IMR-90 (cell line): ENCODE measurements at regions not wholly inside any gene's neighbourhood (a gene's known extent, or its start where the extent isn't known, plus 50 kb on each side); places are given as distances from the start of the nearest gene placed in this dataset.

Source experiments
- ATAC-seq: fragments of 200-7000 bp; cut with Tn5 transposase; 2 replicates; pipeline ENCODE4 v1.9.1; 2020; ENCODE audit warnings: low read depth, mild to moderate bottlenecking, moderate library complexity
- BruUV-seq: library from RNA; stranded (reverse); fragments of 400-500 nt; replicated peaks from 2 replicates; lab custom pipeline; 2021; lab: Mats Ljungman, UMichigan
- CTCF ChIA-PET: fragments of 300-600 bp; formaldehyde crosslinking; extraction: SDS; loops from one replicate; lab custom pipeline; 2021; ENCODE audit warnings: antibody characterized with exemption; lab: Yijun Ruan, JAX
- POLR2A ChIA-PET: fragments of 300-600 bp; sonication (Branson Sonifier 250); formaldehyde crosslinking; loops from one replicate; lab custom pipeline; 2022; ENCODE audit warnings: antibody characterized with exemption; ENCODE audit not compliant: unreplicated experiment; lab: Charles Lee
- DNase-seq: peaks from one replicate; pipeline ENCODE4 v3.0.0; 2013
- H2AFZ ChIP-seq: replicated peaks from 2 replicates; pipeline ENCODE3; 2013; ENCODE audit warnings: low read length, mild to moderate bottlenecking; ENCODE audit not compliant: poor library complexity
- H2AK5ac ChIP-seq: 2 replicates; pipeline ENCODE4 v1.6.1; 2013; ENCODE audit warnings: low read depth, low read length, inconsistent platforms
- H2AK9ac ChIP-seq: replicated peaks from 2 replicates; pipeline ENCODE3; 2013; ENCODE audit warnings: mild to moderate bottlenecking, low read depth, low read length, moderate library complexity; ENCODE audit not compliant: poor library complexity
- H2BK120ac ChIP-seq: 2 replicates; pipeline ENCODE4 v1.6.1; 2013; ENCODE audit warnings: low read depth, low read length, inconsistent platforms
- H2BK15ac ChIP-seq: 3 replicates; pipeline ENCODE4 v1.6.1; 2013; ENCODE audit warnings: low read depth, low read length, inconsistent platforms
- H2BK20ac ChIP-seq: 2 replicates; pipeline ENCODE4 v1.6.1; 2013; ENCODE audit warnings: low read depth, mild to moderate bottlenecking, inconsistent platforms, low read length, moderate library complexity
- H2BK5ac ChIP-seq: 2 replicates; pipeline ENCODE4 v1.6.1; 2013; ENCODE audit warnings: mild to moderate bottlenecking, low read depth, low read length, inconsistent platforms; ENCODE audit not compliant: poor library complexity, severe bottlenecking
- H3K14ac ChIP-seq: replicated peaks from 2 replicates; pipeline ENCODE4 v1.6.1; 2013; ENCODE audit warnings: low read depth, low read length, inconsistent platforms
- H3K18ac ChIP-seq: 2 replicates; pipeline ENCODE4 v1.6.1; 2013; ENCODE audit warnings: low read depth, low read length, control low read depth
- H3K23ac ChIP-seq: 2 replicates; pipeline ENCODE4 v1.6.1; 2013; ENCODE audit warnings: low read depth, low read length, inconsistent platforms
- H3K27ac ChIP-seq: 2 replicates; pipeline ENCODE4 v1.5.1; 2013; ENCODE audit warnings: mild to moderate bottlenecking, control low read depth, low read length; ENCODE audit not compliant: insufficient read depth
- H3K27me3 ChIP-seq: 2 replicates; pipeline ENCODE4 v1.6.1; 2013; ENCODE audit warnings: low read length; ENCODE audit not compliant: control insufficient read depth, insufficient read depth
- H3K36me3 ChIP-seq: 2 replicates; pipeline ENCODE4 v1.6.1; 2013; ENCODE audit warnings: low read length, mixed read lengths; ENCODE audit not compliant: control insufficient read depth, insufficient read depth
- H3K4ac ChIP-seq: 2 replicates; pipeline ENCODE4 v1.6.1; 2013; ENCODE audit warnings: low read depth, low read length, inconsistent platforms
- H3K4me1 ChIP-seq: 2 replicates; pipeline ENCODE4 v1.6.1; 2013; ENCODE audit warnings: low read length, mixed read lengths; ENCODE audit not compliant: control insufficient read depth, insufficient read depth
- H3K4me2 ChIP-seq: 2 replicates; pipeline ENCODE4 v1.6.1; 2013; ENCODE audit warnings: low read depth, mild to moderate bottlenecking, control low read depth, low read length, moderate library complexity
- H3K4me3 ChIP-seq: 2 replicates; pipeline ENCODE4 v1.5.1; 2013; ENCODE audit warnings: low read depth, mild to moderate bottlenecking, control low read depth, low read length, moderate library complexity; ENCODE audit not compliant: insufficient read depth
- H3K56ac ChIP-seq: 2 replicates; pipeline ENCODE4 v1.6.1; 2013; ENCODE audit warnings: low read length, inconsistent platforms; ENCODE audit not compliant: insufficient read depth; ENCODE audit errors: extremely low read depth
- H3K79me1 ChIP-seq, 2 experiments: 2 replicates each; pipeline ENCODE4 v1.6.1; 2013; ENCODE audit warnings: low read length in 2 of 2, inconsistent platforms in 1 of 2, low read depth in 1 of 2
- H3K9ac ChIP-seq: 2 replicates; pipeline ENCODE4 v1.6.1; 2013; ENCODE audit warnings: low read depth, low read length, control low read depth
- H3K9me1 ChIP-seq: 2 replicates; pipeline ENCODE4 v1.6.1; 2013; ENCODE audit warnings: low read length, inconsistent platforms; ENCODE audit not compliant: insufficient read depth
- H3K9me3 ChIP-seq: 2 replicates; pipeline ENCODE4 v1.6.1; 2013; ENCODE audit warnings: low read length; ENCODE audit not compliant: control insufficient read depth, insufficient read depth
- H4K20me1 ChIP-seq: 2 replicates; pipeline ENCODE4 v1.6.1; 2013; ENCODE audit warnings: low read length, inconsistent platforms; ENCODE audit not compliant: insufficient read depth
- H4K5ac ChIP-seq: 2 replicates; pipeline ENCODE4 v1.6.1; 2013; ENCODE audit warnings: mild to moderate bottlenecking, low read depth, low read length, control low read depth
- H4K8ac ChIP-seq, 2 experiments: 2 replicates each; pipeline ENCODE4 v1.6.1; 2013; ENCODE audit warnings: low read depth in 2 of 2, low read length in 2 of 2, control low read depth in 1 of 2, inconsistent platforms in 1 of 2
- H4K91ac ChIP-seq: 2 replicates; pipeline ENCODE4 v1.6.1; 2013; ENCODE audit warnings: low read depth, low read length, inconsistent platforms; ENCODE audit not compliant: insufficient read depth
- BHLHE40 ChIP-seq: fragments of 150-350 bp; IDR thresholded peaks from 2 replicates; pipeline ENCODE4 v1.6.1; 2016; ENCODE audit warnings: mild to moderate bottlenecking, low read depth, low read length
- CHD1 ChIP-seq: IDR thresholded peaks from 2 replicates; pipeline ENCODE4 v1.6.1; 2012; ENCODE audit warnings: low read depth, low read length, improper control_type of control experiment
- MAFK ChIP-seq: IDR thresholded peaks from 2 replicates; pipeline ENCODE4 v1.6.1; 2012; ENCODE audit warnings: low read depth, low read length, improper control_type of control experiment
- MAZ ChIP-seq: IDR thresholded peaks from 2 replicates; pipeline ENCODE4 v1.6.1; 2012; ENCODE audit warnings: low read depth, mild to moderate bottlenecking, low read length, improper control_type of control experiment, moderate library complexity, borderline replicate concordance
- MXI1 ChIP-seq: IDR thresholded peaks from 2 replicates; pipeline ENCODE4 v1.6.1; 2012; ENCODE audit warnings: low read depth, mild to moderate bottlenecking, low read length, moderate library complexity, borderline replicate concordance
- NFE2L2 ChIP-seq: fragments of 150-350 bp; IDR thresholded peaks from 2 replicates; pipeline ENCODE4 v1.6.1; 2016; ENCODE audit warnings: low read depth, mild to moderate bottlenecking, low read length
- POLR2A ChIP-seq: IDR thresholded peaks from 2 replicates; pipeline ENCODE4 v1.6.1; 2012; ENCODE audit warnings: mild to moderate bottlenecking, low read depth, low read length
- RAD21 ChIP-seq: IDR thresholded peaks from 2 replicates; pipeline ENCODE4 v1.6.1; 2012; ENCODE audit warnings: low read length, improper control_type of control experiment
- RCOR1 ChIP-seq: IDR thresholded peaks from 2 replicates; pipeline ENCODE4 v1.6.1; 2012; ENCODE audit warnings: mild to moderate bottlenecking, low read length, improper control_type of control experiment; ENCODE audit not compliant: insufficient replicate concordance
- RFX5 ChIP-seq: IDR thresholded peaks from 2 replicates; pipeline ENCODE4 v1.8.0; 2012; ENCODE audit warnings: low read depth, mild to moderate bottlenecking, low read length, moderate library complexity
- SMC3 ChIP-seq: fragments of 150-350 bp; IDR thresholded peaks from 2 replicates; pipeline ENCODE4 v1.6.1; 2016; ENCODE audit warnings: low read depth, mild to moderate bottlenecking, antibody characterized with exemption, low read length, moderate library complexity
- WGBS, 2 experiments: methylation state at CpG; one replicate each; pipeline versions ENCODE4 v1.1.5 to v1.1.7; 2013; ENCODE audit warnings: missing lambda C conversion rate in 2 of 2; ENCODE audit not compliant: insufficient read length in 1 of 2; ENCODE audit errors: extremely low coverage in 2 of 2; 5-methylcytosine and 5-hydroxymethylcytosine counted together
- dilution Hi-C: fragments of 300-500 bp; cut with HindIII; formaldehyde crosslinking; loops from one replicate; pipeline ENCODE4 v1.14.3; 2018; ENCODE audit warnings: low sequenced_read_pairs; ENCODE audit not compliant: unreplicated experiment
- in situ Hi-C: fragments of 300-500 bp; cut with MboI; formaldehyde crosslinking; loops from 3 replicates; pipeline ENCODE4 v1.14.3; 2019; ENCODE audit warnings: low sequenced_read_pairs, inconsistent platforms, mixed read lengths
- intact Hi-C: fragments of 100-400 bp; cut with micrococcal nuclease; formaldehyde crosslinking; loops from 2 replicates; pipeline ENCODE4 v1.10.0; 2022
- TF ChIP-seq, protein P1 (sequence below): conservative IDR thresholded peaks from 2 replicates; pipeline ENCODE4 v1.5.1; 2012; ENCODE audit warnings: mild to moderate bottlenecking, low read depth, low read length, improper control_type of control experiment
- TF ChIP-seq, protein P2 (sequence below): fragments of 150-350 bp; IDR thresholded peaks from 2 replicates; pipeline ENCODE4 v1.6.1; 2016; ENCODE audit warnings: low read depth, mild to moderate bottlenecking, low read length, moderate library complexity, borderline replicate concordance

DNA sequence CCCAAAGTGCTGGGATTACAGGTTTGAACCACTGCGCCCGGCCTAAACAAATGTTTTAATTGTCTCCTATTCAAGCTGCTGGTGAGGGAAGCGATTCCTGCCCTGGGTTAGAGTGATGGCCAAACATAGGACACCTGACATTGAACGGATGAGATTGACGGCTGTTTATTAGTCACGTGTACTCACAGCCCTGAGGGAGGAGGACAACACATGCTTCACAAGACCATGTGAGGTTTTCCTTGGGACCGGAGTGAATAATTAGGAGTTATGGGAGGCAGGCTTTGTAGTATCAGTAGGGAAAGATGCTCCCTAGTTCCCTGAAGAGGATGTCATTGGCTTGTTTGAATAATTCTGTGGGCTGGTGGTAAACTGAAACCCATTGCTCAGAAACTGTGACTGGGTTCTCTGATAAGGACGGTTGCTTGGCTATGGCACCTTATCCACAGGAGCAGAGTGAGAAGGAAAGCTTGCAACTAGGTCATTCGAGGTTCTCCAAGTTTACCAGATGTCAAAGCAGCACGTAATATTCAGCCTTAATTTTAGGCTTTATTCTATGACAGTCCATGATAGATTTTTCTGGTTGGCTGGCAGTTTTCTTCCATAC, 245.8 kb downstream of the PLA2G4A start:
- no TSS peak for BruUV-seq

More for the DNA sequence above, 245.8 kb downstream of the PLA2G4A start:
- H3K4me2 ChIP-seq, result no peak overlapping the region
- no peak overlapping the region for H4K91ac ChIP-seq
- H2BK20ac ChIP-seq, result no peak overlapping the region
- no peaks in the 10 kb centered on the region for H3K27me3 ChIP-seq
- no peak overlapping the region for H2BK5ac ChIP-seq
- H3K79me1 ChIP-seq, result no peaks in the 10 kb centered on the region
- H3K4ac ChIP-seq, result no peak overlapping the region
- no peak overlapping the region for H3K56ac ChIP-seq
- in situ Hi-C loops (no loop called here), intact Hi-C loops (no loop called here), dilution Hi-C loops (no loop called here)
- H3K14ac ChIP-seq, result no peak overlapping the region
- no peak overlapping the region for H2AK9ac ChIP-seq
- ChIA-PET POLR2A (no interaction called here), CTCF (no interaction called here)
- no peak overlapping the region for H4K8ac ChIP-seq
- no peak overlapping the region for H2AK5ac ChIP-seq
- TF ChIP-seq SMC3 (no peak), MAZ (no peak), RCOR1 (no peak), MXI1 (no peak), RAD21 (no peak), POLR2A (no peak), MAFK (no peak), NFE2L2 (no peak), CHD1 (no peak), RFX5 (no peak), BHLHE40 (no peak)
- TF ChIP-seq, protein P1, sequence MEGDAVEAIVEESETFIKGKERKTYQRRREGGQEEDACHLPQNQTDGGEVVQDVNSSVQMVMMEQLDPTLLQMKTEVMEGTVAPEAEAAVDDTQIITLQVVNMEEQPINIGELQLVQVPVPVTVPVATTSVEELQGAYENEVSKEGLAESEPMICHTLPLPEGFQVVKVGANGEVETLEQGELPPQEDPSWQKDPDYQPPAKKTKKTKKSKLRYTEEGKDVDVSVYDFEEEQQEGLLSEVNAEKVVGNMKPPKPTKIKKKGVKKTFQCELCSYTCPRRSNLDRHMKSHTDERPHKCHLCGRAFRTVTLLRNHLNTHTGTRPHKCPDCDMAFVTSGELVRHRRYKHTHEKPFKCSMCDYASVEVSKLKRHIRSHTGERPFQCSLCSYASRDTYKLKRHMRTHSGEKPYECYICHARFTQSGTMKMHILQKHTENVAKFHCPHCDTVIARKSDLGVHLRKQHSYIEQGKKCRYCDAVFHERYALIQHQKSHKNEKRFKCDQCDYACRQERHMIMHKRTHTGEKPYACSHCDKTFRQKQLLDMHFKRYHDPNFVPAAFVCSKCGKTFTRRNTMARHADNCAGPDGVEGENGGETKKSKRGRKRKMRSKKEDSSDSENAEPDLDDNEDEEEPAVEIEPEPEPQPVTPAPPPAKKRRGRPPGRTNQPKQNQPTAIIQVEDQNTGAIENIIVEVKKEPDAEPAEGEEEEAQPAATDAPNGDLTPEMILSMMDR, result no peak
- TF ChIP-seq, protein P2, sequence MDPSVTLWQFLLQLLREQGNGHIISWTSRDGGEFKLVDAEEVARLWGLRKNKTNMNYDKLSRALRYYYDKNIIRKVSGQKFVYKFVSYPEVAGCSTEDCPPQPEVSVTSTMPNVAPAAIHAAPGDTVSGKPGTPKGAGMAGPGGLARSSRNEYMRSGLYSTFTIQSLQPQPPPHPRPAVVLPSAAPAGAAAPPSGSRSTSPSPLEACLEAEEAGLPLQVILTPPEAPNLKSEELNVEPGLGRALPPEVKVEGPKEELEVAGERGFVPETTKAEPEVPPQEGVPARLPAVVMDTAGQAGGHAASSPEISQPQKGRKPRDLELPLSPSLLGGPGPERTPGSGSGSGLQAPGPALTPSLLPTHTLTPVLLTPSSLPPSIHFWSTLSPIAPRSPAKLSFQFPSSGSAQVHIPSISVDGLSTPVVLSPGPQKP, result no peak
- H3K4me1 ChIP-seq, result no peaks in the 10 kb centered on the region
- no peak overlapping the region for H3K18ac ChIP-seq
- ATAC-seq (no peak), DNase-seq (no peak)
- no peak overlapping the region for H3K27ac ChIP-seq
- H3K23ac ChIP-seq, result no peak overlapping the region
- no peak overlapping the region for H2AFZ ChIP-seq
- no peak overlapping the region for H3K9ac ChIP-seq
- no peaks in the 10 kb centered on the region for H4K20me1 ChIP-seq
- no peak overlapping the region for H3K4me3 ChIP-seq
- no peak overlapping the region for H4K5ac ChIP-seq
- no peaks in the 10 kb centered on the region for H3K9me1 ChIP-seq
- H2BK120ac ChIP-seq, result no peak overlapping the region
- WGBS, 2 experiments, result 81% methylated on average over 6 of the region's 10 CpGs; no CpG with 5 or more reads in 1 of the 2 experiments
- H2BK15ac ChIP-seq, result no peak overlapping the region
- H3K9me3 ChIP-seq, result no peaks in the 10 kb centered on the region; the same call in none of the 2 replicates
- no peaks in the 10 kb centered on the region for H3K36me3 ChIP-seq
